HEK293T (cell line): ENCODE measurements at regions not wholly inside any gene's neighbourhood (a gene's known extent, or its start where the extent isn't known, plus 50 kb on each side); places are given as distances from the start of the nearest gene placed in this dataset.
"Not testable (repeated sequence)": the region's sequence is repeated elsewhere in the genome, so short reads cannot be mapped to it uniquely, and the experiment has no call there.

ENCODE experiments used
- CTCF ChIA-PET: fragments of 350-600 bp; formaldehyde crosslinking; extraction: SDS; loops from one replicate; lab custom pipeline; 2021; ENCODE audit warnings: antibody characterized with exemption, inconsistent platforms; lab: Yijun Ruan, JAX
- POLR2A ChIA-PET: fragments of 350-600 bp; formaldehyde crosslinking; extraction: SDS; loops from one replicate; lab custom pipeline; 2020; ENCODE audit warnings: antibody characterized with exemption, inconsistent platforms; lab: Yijun Ruan, JAX
- DNase-seq: peaks from one replicate; pipeline ENCODE4 v3.0.0; 2012; ENCODE audit warnings: mixed read lengths; ENCODE audit errors: extremely low spot score
- ARNT ChIP-seq: fragments of 450-650 bp; IDR thresholded peaks from 2 replicates; pipeline ENCODE4 v1.6.1; 2017; ENCODE audit warnings: mild to moderate bottlenecking
- BHLHE40 ChIP-seq: fragments of 450-650 bp; IDR thresholded peaks from 2 replicates; pipeline ENCODE4 v1.6.1; 2016; ENCODE audit warnings: mild to moderate bottlenecking, moderate library complexity, borderline replicate concordance
- CTBP1 ChIP-seq: fragments of 450-650 bp; IDR thresholded peaks from 2 replicates; pipeline ENCODE4 v1.6.1; 2016; ENCODE audit warnings: borderline replicate concordance
- ELF4 ChIP-seq: fragments of 450-650 bp; IDR thresholded peaks from 2 replicates; pipeline ENCODE4 v1.6.1; 2017; ENCODE audit warnings: antibody characterized with exemption
- FOXA1 ChIP-seq: fragments of 450-650 bp; IDR thresholded peaks from 2 replicates; pipeline ENCODE4 v1.6.1; 2016; ENCODE audit warnings: mild to moderate bottlenecking
- FOXK2 ChIP-seq: fragments of 450-650 bp; IDR thresholded peaks from 2 replicates; pipeline ENCODE4 v1.6.1; 2016; ENCODE audit warnings: mild to moderate bottlenecking
- FOXM1 ChIP-seq: fragments of 450-650 bp; IDR thresholded peaks from 2 replicates; pipeline ENCODE4 v1.6.1; 2017; ENCODE audit warnings: mild to moderate bottlenecking, borderline replicate concordance
- HDGF ChIP-seq: fragments of 450-650 bp; IDR thresholded peaks from 2 replicates; pipeline ENCODE4 v1.6.1; 2017; ENCODE audit warnings: antibody characterized with exemption, borderline replicate concordance
- L3MBTL2 ChIP-seq: fragments of 450-650 bp; conservative IDR thresholded peaks from 2 replicates; pipeline ENCODE4 v1.6.1; 2016; ENCODE audit warnings: mild to moderate bottlenecking
- LEF1 ChIP-seq: fragments of 450-650 bp; IDR thresholded peaks from 2 replicates; pipeline ENCODE4 v1.6.1; 2017; ENCODE audit warnings: mild to moderate bottlenecking, borderline replicate concordance
- NFRKB ChIP-seq: fragments of 450-650 bp; IDR thresholded peaks from 2 replicates; pipeline ENCODE4 v1.6.1; 2016; ENCODE audit warnings: mild to moderate bottlenecking, moderate library complexity
- PKNOX1 ChIP-seq: fragments of 450-650 bp; IDR thresholded peaks from 2 replicates; pipeline ENCODE4 v1.6.1; 2016
- SP1 ChIP-seq: fragments of 450-650 bp; IDR thresholded peaks from 2 replicates; pipeline ENCODE4 v1.6.1; 2017
- SUZ12 ChIP-seq: fragments of 450-650 bp; IDR thresholded peaks from 2 replicates; pipeline ENCODE4 v1.6.1; 2016; ENCODE audit warnings: mild to moderate bottlenecking
- TARDBP ChIP-seq: fragments of 450-650 bp; IDR thresholded peaks from 2 replicates; pipeline ENCODE4 v1.6.1; 2016
- ZNF384 ChIP-seq: fragments of 450-650 bp; IDR thresholded peaks from 2 replicates; pipeline ENCODE4 v1.6.1; 2016

- ChIA-PET CTCF (no interaction called here), POLR2A (no interaction called here)
- DNase-seq = no peak
- TF ChIP-seq ELF4 (no peak), SP1 (no peak), ARNT (no peak), TARDBP (no peak), PKNOX1 (no peak), HDGF (no peak), FOXA1 (no peak), ZNF384 (no peak), FOXM1 (no peak), NFRKB (no peak), BHLHE40 (no peak), LEF1 (no peak), L3MBTL2 (no peak), SUZ12 (no peak), CTBP1 (no peak), FOXK2 (no peak)
Observed at GRCh38 chr5:6107675-6108539, 270.4 kb downstream of the MED10 start.

GRCh38 chr5:6106756-6107155 is 271.6 kb downstream of the MED10 start:
- TF ChIP-seq FOXK2 (no peak), FOXA1 (no peak), LEF1 (no peak), CTBP1 (no peak), BHLHE40 (no peak)
- no peak for DNase-seq
- CTCF ChIA-PET = no interaction called here
- POLR2A ChIA-PET = no interaction called here

GRCh38 chr5:6105320-6105719 is 273.0 kb downstream of the MED10 start:
- ChIA-PET CTCF (no interaction called here), POLR2A (no interaction called here)
- no peak for TF ChIP-seq PKNOX1
- no peak for TF ChIP-seq ELF4
- no peak for TF ChIP-seq L3MBTL2
- TF ChIP-seq NFRKB = no peak
- TF ChIP-seq SP1 = no peak
- no peak for TF ChIP-seq SUZ12
- TF ChIP-seq LEF1 = no peak
- no peak for TF ChIP-seq BHLHE40
- DNase-seq = no peak

GRCh38 chr5:6096101-6096500 is 282.2 kb downstream of the MED10 start:
- ChIA-PET POLR2A (no interaction called here), CTCF (no interaction called here)
- DNase-seq = no peak
- TF ChIP-seq ZNF384 (no peak), SUZ12 (no peak), TARDBP (no peak), FOXM1 (no peak), CTBP1 (no peak), BHLHE40 (no peak), HDGF (no peak), NFRKB (no peak), FOXK2 (no peak), PKNOX1 (no peak), ELF4 (no peak), LEF1 (no peak), L3MBTL2 (no peak)

- POLR2A ChIA-PET, DNase-seq: not testable (repeated sequence)
- CTCF ChIA-PET = interaction anchor here (1.2 kb wide), 1 partner anchor 25 kb away, joined by 6 read pairs; no protein-coding TSS in a partner anchor
Observed at GRCh38 chr5:6094180-6094579, 284.2 kb downstream of the MED10 start.

GRCh38 chr5:6090838-6091237 is 287.5 kb downstream of the MED10 start:
- CTCF ChIA-PET = no interaction called here
- TF ChIP-seq TARDBP (no peak), BHLHE40 (no peak), L3MBTL2 (no peak), SUZ12 (no peak), ELF4 (no peak), HDGF (no peak), FOXA1 (no peak), ZNF384 (no peak), FOXK2 (no peak), ARNT (no peak), FOXM1 (no peak), CTBP1 (no peak), LEF1 (no peak), NFRKB (no peak), SP1 (no peak), PKNOX1 (no peak)
- DNase-seq = no peak
- POLR2A ChIA-PET = no interaction called here
